ENCODE measurements at regions not wholly inside any gene's neighbourhood (a gene's known extent, or its start where the extent isn't known, plus 50 kb on each side); places are given as distances from the start of the nearest gene placed in this dataset.

DNA sequence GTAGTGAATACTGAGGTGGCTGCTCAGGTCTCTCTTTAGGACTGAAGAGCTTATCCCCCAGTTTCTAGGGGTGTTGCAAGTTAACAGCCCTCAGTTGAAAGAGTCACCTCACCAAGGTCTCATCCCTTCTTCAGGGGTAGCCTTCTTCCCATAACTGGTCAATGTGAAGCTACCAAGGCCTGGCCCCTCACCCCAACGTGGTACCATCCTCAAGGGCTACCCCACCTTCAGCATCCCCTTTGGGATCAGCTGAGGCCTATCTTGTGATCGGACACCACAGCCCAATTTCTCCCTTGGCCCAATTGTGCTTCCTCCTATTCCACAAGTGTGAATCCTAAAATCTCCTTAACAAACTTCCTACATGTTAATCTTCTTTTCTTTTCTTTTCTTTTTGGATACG is 289.5 kb upstream of the MKLN1 start:
- TF ChIP-seq NR2C2 (CRISPR knock-in tag; IDR thresholded peaks at IDR 0.05), result no peak
- TF ChIP-seq, protein P1, sequence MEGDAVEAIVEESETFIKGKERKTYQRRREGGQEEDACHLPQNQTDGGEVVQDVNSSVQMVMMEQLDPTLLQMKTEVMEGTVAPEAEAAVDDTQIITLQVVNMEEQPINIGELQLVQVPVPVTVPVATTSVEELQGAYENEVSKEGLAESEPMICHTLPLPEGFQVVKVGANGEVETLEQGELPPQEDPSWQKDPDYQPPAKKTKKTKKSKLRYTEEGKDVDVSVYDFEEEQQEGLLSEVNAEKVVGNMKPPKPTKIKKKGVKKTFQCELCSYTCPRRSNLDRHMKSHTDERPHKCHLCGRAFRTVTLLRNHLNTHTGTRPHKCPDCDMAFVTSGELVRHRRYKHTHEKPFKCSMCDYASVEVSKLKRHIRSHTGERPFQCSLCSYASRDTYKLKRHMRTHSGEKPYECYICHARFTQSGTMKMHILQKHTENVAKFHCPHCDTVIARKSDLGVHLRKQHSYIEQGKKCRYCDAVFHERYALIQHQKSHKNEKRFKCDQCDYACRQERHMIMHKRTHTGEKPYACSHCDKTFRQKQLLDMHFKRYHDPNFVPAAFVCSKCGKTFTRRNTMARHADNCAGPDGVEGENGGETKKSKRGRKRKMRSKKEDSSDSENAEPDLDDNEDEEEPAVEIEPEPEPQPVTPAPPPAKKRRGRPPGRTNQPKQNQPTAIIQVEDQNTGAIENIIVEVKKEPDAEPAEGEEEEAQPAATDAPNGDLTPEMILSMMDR (IDR thresholded peaks at IDR 0.05), result no peak
- TF ChIP-seq, protein P2, sequence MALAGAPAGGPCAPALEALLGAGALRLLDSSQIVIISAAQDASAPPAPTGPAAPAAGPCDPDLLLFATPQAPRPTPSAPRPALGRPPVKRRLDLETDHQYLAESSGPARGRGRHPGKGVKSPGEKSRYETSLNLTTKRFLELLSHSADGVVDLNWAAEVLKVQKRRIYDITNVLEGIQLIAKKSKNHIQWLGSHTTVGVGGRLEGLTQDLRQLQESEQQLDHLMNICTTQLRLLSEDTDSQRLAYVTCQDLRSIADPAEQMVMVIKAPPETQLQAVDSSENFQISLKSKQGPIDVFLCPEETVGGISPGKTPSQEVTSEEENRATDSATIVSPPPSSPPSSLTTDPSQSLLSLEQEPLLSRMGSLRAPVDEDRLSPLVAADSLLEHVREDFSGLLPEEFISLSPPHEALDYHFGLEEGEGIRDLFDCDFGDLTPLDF (CRISPR knock-in tag; IDR thresholded peaks at IDR 0.05), result no peak
- TF ChIP-seq JUN (CRISPR knock-in tag; IDR thresholded peaks at IDR 0.05), result no peak
- no peak for TF ChIP-seq ATF1 (CRISPR knock-in tag; IDR thresholded peaks at IDR 0.05)
- TF ChIP-seq SP1 (CRISPR knock-in tag; conservative IDR thresholded peaks at IDR 0.05), result no peak
- TF ChIP-seq ZNF671 (CRISPR knock-in tag; IDR thresholded peaks at IDR 0.05), result no peak
- TF ChIP-seq, protein P3, sequence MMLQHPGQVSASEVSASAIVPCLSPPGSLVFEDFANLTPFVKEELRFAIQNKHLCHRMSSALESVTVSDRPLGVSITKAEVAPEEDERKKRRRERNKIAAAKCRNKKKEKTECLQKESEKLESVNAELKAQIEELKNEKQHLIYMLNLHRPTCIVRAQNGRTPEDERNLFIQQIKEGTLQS (CRISPR knock-in tag; conservative IDR thresholded peaks at IDR 0.05), result no peak
- TF ChIP-seq, protein P4, sequence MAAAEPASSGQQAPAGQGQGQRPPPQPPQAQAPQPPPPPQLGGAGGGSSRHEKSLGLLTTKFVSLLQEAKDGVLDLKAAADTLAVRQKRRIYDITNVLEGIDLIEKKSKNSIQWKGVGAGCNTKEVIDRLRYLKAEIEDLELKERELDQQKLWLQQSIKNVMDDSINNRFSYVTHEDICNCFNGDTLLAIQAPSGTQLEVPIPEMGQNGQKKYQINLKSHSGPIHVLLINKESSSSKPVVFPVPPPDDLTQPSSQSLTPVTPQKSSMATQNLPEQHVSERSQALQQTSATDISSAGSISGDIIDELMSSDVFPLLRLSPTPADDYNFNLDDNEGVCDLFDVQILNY (CRISPR knock-in tag; IDR thresholded peaks at IDR 0.05), result no peak
- no peak for TF ChIP-seq TCF7 (CRISPR knock-in tag; IDR thresholded peaks at IDR 0.05; ENCODE audit: low read depth)
- TF ChIP-seq NFE2L1 (CRISPR knock-in tag; IDR thresholded peaks at IDR 0.05), result no peak

Data from WTC11 (cell line).